ENCODE measurements at regions not wholly inside any gene's neighbourhood (a gene's known extent, or its start where the extent isn't known, plus 50 kb on each side); places are given as distances from the start of the nearest gene placed in this dataset.

- TF ChIP-seq CTCF (IDR thresholded peaks at IDR 0.05 in 2 of 3, conservative IDR thresholded peaks at IDR 0.05 in 1 of 3; ENCODE audit: borderline replicate concordance in 1 of 3, insufficient read depth in 1 of 3, low read depth in 2 of 3, low read length in 2 of 3) (no peak), SRF (IDR thresholded peaks at IDR 0.05; ENCODE audit: low read depth) (no peak), EZH2 (IDR thresholded peaks at IDR 0.05) (no peak), POLR2A (IDR thresholded peaks at IDR 0.05; ENCODE audit: borderline replicate concordance, extremely low read depth, insufficient read depth, insufficient read length) (no peak), JUND (IDR thresholded peaks at IDR 0.05) (no peak), ZBTB33 (IDR thresholded peaks at IDR 0.05; ENCODE audit: extremely low read depth, insufficient replicate concordance, low read length) (no peak), CEBPB (IDR thresholded peaks at IDR 0.05; ENCODE audit: low read depth) (no peak), POLR2AphosphoS5 (IDR thresholded peaks at IDR 0.05; ENCODE audit: low read depth, low read length) (no peak), RAD21 (IDR thresholded peaks at IDR 0.05; ENCODE audit: low read depth) (no peak), SIN3A (IDR thresholded peaks at IDR 0.05; ENCODE audit: low read depth) (no peak), TCF7L2 (IDR thresholded peaks at IDR 0.05; ENCODE audit: borderline replicate concordance, extremely low read depth, insufficient read depth, insufficient read length) (no peak), MAX (IDR thresholded peaks at IDR 0.05) (no peak), CBX3 (IDR thresholded peaks at IDR 0.05; ENCODE audit: low read depth) (no peak)
Observed at GRCh38 chr12:112682586-112682985, 109.0 kb upstream of the RPH3A start.
